ENCODE measurements at regions not wholly inside any gene's neighbourhood (a gene's known extent, or its start where the extent isn't known, plus 50 kb on each side); places are given as distances from the start of the nearest gene placed in this dataset.

GRCh38 chr2:7857904-7858303, 824.0 kb upstream of the ID2 start:
- Mint-ChIP-seq H3K27me3 (ENCODE audit: unreplicated experiment) (no peaks in the 10 kb centered on the region), H3K4me3 (ENCODE audit: unreplicated experiment) (no peak overlapping the region), H3K9me3 (ENCODE audit: unreplicated experiment) (no peaks in the 10 kb centered on the region), H3K4me1 (ENCODE audit: unreplicated experiment) (no peaks in the 10 kb centered on the region), H3K27ac (ENCODE audit: unreplicated experiment) (no peak overlapping the region), H3K36me3 (ENCODE audit: unreplicated experiment) (no peaks in the 10 kb centered on the region)
- TF ChIP-seq CTCF (IDR thresholded peaks at IDR 0.05) = no peak
- DNase-seq (ENCODE audit: extremely low spot score, unreplicated experiment) = no peak

- no peaks in the 10 kb centered on the region for H3K4me1 Mint-ChIP-seq (ENCODE audit: unreplicated experiment)
- H3K9me3 Mint-ChIP-seq (ENCODE audit: unreplicated experiment) = no peaks in the 10 kb centered on the region
- H3K36me3 Mint-ChIP-seq (ENCODE audit: unreplicated experiment) = no peaks in the 10 kb centered on the region
Measured at GRCh38 chr2:7858624-7859023, 823.2 kb upstream of the ID2 start.

GRCh38 chr2:7860693-7861092, 821.2 kb upstream of the ID2 start:
- Mint-ChIP-seq H3K9me3 (ENCODE audit: unreplicated experiment) (no peaks in the 10 kb centered on the region), H3K4me3 (ENCODE audit: unreplicated experiment) (no peak overlapping the region), H3K27me3 (ENCODE audit: unreplicated experiment) (no peaks in the 10 kb centered on the region), H3K36me3 (ENCODE audit: unreplicated experiment) (no peaks in the 10 kb centered on the region), H3K4me1 (ENCODE audit: unreplicated experiment) (no peaks in the 10 kb centered on the region), H3K27ac (ENCODE audit: unreplicated experiment) (no peak overlapping the region)
- TF ChIP-seq CTCF (IDR thresholded peaks at IDR 0.05) = no peak
- DNase-seq (ENCODE audit: extremely low spot score, unreplicated experiment) = no peak

More at GRCh38 chr2:7858624-7859023, 823.2 kb upstream of the ID2 start:
- Mint-ChIP-seq H3K27me3 (ENCODE audit: unreplicated experiment) (no peaks in the 10 kb centered on the region), H3K27ac (ENCODE audit: unreplicated experiment) (no peak overlapping the region), H3K4me3 (ENCODE audit: unreplicated experiment) (no peak overlapping the region)
- no peak for TF ChIP-seq CTCF (IDR thresholded peaks at IDR 0.05)
- no peak for DNase-seq (ENCODE audit: extremely low spot score, unreplicated experiment)

GRCh38 chr2:7861910-7862702, 819.8 kb upstream of the ID2 start:
- Mint-ChIP-seq H3K27ac (ENCODE audit: unreplicated experiment) (no peak overlapping the region), H3K36me3 (ENCODE audit: unreplicated experiment) (no peaks in the 10 kb centered on the region), H3K4me1 (ENCODE audit: unreplicated experiment) (no peaks in the 10 kb centered on the region), H3K4me3 (ENCODE audit: unreplicated experiment) (no peak overlapping the region), H3K9me3 (ENCODE audit: unreplicated experiment) (no peaks in the 10 kb centered on the region), H3K27me3 (ENCODE audit: unreplicated experiment) (no peaks in the 10 kb centered on the region)
- no peak for TF ChIP-seq CTCF (IDR thresholded peaks at IDR 0.05)
- no peak for DNase-seq (ENCODE audit: extremely low spot score, unreplicated experiment)

GRCh38 chr2:7866104-7866503, 815.8 kb upstream of the ID2 start:
- H3K4me3 Mint-ChIP-seq (ENCODE audit: unreplicated experiment) = no peak overlapping the region
- no peaks in the 10 kb centered on the region for H3K36me3 Mint-ChIP-seq (ENCODE audit: unreplicated experiment)
- H3K27ac Mint-ChIP-seq (ENCODE audit: unreplicated experiment) = no peak overlapping the region
- no peaks in the 10 kb centered on the region for H3K9me3 Mint-ChIP-seq (ENCODE audit: unreplicated experiment)
- no peak for TF ChIP-seq CTCF (IDR thresholded peaks at IDR 0.05)
- no peaks in the 10 kb centered on the region for H3K27me3 Mint-ChIP-seq (ENCODE audit: unreplicated experiment)
- DNase-seq (ENCODE audit: extremely low spot score, unreplicated experiment) = no peak
- no peaks in the 10 kb centered on the region for H3K4me1 Mint-ChIP-seq (ENCODE audit: unreplicated experiment)
